ENCODE measurements at regions not wholly inside any gene's neighbourhood (a gene's known extent, or its start where the extent isn't known, plus 50 kb on each side); places are given as distances from the start of the nearest gene placed in this dataset.
"Not testable (repeated sequence)": the region's sequence is repeated elsewhere in the genome, so short reads cannot be mapped to it uniquely, and the experiment has no call there.

GRCh38 chr20:53693262-53693871, 99.7 kb upstream of the ZNF217 start:
- DNase-seq (ENCODE audit: low read depth) = no peak

- DNase-seq (ENCODE audit: low read depth) = no peak
Measured at GRCh38 chr20:53692465-53693067, 98.9 kb upstream of the ZNF217 start.

DNA sequence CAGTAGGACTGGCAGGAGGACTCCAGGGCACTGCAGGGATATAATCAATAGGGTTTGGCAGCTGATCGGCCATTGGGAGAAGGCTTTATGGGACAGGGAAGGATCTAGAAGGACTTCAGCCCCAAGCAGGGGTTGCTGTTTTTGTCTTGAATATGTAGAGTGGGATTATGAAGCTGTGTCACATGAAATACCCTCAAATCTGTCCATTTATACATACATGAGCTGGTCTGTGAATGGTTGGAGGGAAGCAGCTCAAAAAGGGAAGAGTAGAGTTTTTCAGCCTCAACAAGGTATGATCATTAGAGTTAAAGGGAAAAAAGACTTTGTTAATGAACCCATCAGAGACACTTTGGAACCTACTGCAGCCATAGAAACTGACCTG, 98.2 kb upstream of the ZNF217 start:
- DNase-seq (ENCODE audit: low read depth) = no peak

- no peak for DNase-seq (ENCODE audit: low read depth)
Measured at GRCh38 chr20:53691060-53691810, 97.6 kb upstream of the ZNF217 start.

GRCh38 chr20:53688085-53688484, 94.4 kb upstream of the ZNF217 start:
- DNase-seq (ENCODE audit: low read depth) = no peak

DNA sequence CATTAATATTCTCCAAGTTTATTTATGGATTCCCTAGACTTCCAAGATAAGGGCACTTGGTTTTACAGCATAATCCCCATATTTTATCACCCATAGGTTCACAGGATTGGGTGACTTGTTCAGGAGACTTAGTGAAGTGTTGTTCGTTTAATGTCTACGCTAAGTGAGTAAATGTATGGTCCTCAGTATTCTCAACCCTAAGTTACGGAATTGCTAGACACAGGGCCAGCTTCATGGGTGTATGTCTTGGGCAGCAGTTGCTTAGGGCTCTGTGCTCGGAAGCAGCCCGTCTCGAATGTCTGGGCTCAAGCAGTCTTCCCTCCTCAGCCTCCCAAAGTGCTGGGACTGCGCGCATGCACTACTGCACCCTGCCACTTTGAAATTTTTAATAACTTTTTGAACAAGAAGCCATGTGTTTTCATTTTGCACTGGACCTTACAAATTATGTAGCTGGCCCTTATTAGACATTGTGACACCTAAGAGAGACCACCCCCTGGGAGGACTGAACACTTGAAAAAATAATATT, 91.5 kb upstream of the ZNF217 start:
- no peak for DNase-seq (ENCODE audit: low read depth)

- no peak for DNase-seq (ENCODE audit: low read depth)
Measured at GRCh38 chr20:53683506-53683905, 89.9 kb upstream of the ZNF217 start.

DNA sequence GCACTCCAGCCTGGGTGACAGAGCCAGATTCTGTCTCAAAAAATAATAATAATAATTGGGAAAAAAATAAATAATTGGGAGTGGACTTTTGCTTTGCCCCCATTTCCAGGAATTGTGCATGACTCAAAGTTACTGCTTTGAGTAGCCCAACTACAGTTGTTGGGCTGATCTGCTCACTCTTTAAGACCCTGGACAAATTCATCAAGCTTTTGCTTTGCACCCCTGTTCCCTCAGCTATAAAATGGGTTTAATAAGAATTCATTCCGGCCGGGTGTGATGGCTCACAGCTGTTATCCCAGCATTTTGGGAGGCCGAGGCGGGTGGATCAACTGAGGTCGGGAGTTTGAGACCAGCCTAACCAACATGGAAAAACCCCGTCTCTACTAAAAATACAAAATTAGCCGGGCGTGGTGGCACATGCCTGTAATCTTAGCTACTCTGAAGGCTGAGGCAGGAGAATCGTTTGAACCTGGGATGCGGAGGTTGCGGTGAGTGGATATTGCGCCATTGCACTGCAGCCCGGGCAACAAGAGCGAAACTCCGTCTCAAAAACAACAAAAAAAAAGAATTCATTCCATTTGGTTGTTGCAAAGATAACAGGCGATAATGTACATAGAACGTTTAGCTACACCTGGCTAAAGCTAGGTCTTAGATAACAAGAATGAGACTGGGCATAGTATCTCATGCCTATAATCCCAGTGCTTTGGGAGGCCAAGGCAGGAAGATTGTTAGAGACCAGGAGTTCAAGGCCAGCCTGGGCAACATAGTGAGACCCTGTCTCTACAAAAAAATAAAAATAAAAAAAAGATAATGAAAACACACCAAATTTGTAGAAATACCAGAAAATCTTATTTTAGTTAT, 87.9 kb upstream of the ZNF217 start:
- no peak for DNase-seq (ENCODE audit: low read depth)

DNA sequence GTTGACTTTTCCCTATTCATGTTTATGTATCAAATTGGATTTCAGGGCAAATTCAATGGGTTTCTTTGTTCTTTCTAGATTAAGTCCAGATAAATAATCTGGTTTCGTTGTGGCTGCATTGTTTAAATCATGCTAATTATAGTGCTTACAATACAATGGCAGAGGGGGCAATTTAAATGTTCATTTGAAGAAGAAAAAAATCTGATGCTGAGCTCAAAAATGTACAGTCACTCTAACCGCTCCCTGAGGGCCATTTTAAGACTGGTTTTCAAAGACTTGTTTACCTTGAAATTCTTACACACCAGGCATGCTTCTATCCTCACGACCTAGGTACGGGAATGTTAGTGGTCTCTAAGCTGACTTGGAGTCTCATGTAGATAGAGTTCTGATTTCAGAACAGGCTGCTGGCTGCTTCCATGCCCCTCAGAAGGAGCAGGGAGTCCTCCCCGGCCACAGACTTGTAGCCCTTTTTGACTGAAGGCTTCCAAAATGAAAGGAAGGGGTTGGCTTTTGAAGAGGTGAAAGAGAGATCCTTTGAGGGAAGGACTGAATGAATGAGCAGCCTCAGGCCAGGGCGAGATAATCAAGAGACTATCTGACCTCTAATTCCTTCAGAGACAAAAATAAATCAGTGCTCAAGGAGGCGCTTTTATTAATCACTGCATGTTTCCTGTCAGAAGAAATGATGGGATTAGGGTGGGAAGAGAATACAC, 86.1 kb upstream of the ZNF217 start:
- no peak for DNase-seq (ENCODE audit: low read depth)

DNA sequence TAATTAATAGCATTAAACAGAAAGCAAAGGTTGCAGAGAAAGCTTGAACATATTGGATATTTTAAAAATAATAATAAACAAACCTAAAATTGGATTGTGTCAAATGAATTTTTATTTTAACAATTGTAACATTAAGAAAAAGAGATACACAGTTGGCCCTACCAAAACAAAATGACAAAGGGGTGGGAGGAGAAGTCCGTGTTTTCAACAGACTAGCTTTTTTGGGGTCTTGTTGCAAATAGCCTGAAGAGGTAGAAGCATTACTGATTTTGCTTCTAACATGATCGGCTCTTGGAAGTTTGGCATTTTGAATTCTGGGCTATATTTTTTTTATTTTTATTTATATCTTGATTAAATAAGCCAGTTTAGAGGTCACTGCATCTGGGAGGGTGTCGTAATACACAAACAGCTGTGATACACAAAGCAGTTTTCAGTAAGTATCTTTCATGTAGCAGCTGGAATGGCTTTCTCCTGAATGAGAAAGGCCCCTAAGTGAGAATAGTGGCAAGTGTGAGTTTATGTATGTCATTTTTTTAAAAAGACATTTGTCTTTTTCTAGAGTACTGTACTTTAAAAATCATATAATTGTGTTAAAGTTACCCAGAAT, 85.5 kb upstream of the ZNF217 start:
- no peak for DNase-seq (ENCODE audit: low read depth)

DNA sequence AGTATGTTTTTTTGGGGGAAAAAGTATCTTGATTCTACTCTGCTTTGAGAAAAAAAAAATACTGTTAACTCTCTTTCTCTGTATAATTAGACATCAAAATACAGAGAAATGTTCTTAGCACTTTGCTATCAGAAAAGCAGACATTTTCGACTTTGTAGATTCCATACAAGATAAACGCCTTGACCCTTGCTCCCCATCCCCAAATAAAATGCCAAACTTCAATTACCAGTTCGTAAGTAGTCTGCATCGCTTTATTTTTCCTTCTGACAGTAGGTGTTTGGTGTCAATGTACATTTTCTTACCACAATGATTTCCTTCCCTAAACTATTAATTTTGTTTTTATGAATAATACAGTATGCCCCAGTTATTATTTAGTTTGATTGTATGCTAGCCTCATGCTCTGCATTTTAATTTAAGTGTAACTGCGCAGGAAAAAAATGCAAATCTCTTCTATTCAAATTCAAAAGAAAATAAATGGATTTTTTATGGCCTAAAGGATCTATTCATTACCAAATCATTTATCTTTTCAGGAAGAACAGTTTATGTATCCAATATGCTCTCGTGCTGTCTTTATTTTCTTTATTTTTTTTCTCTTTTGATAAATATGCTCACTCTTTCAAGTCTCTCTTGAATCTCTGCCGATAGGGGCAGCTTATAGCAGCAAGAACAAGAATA, 84.8 kb upstream of the ZNF217 start:
- no peak for DNase-seq (ENCODE audit: low read depth)

DNA sequence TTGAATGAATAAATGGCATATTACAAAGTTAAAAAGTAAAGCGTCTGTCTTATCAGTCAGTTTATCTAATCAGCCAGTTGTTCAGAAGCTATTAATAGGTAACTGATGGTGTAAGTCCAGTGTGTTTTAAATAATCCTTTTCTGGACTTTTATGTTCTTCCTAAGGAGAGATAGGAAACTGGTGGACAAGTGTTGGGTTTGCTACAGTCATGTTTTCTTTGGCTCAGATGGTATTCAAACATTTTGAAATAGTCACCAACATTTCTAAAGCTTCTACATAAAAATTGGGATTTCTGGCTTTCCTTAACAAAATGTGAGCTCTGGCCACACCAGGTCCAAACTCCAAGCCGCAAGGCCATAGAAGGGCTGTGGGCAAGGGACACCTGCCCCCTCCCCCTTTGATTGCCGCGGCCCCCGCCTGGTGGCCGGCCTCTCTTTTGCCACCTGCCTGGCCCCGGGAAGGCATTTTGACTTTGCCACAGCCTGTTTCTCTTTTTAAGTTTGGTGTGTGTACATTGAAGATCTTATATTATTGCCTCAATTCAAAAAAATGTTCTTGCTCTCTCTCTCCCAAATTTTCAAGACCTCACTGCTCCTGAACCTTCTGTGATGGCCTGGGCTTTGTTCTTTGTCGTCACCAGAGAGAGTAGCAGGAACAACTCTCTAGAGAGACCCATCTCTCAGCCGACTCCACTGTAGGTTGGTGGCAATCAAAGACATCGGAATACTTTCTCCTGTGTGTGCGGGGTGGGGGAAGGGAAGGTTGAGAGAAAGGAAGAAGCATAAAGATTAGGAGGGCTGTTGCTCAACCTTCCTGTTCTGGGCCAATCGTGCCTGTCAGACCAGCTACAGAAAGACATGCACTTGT, 84.0 kb upstream of the ZNF217 start:
- peak; percentile 39 for DNase-seq (ENCODE audit: low read depth)

- DNase-seq (ENCODE audit: low read depth) = no peak
Measured at GRCh38 chr20:53676987-53677386, 83.3 kb upstream of the ZNF217 start.

GRCh38 chr20:53676519-53676822, 82.8 kb upstream of the ZNF217 start:
- DNase-seq (ENCODE audit: low read depth) = no peak

GRCh38 chr20:53672484-53673129, 79.0 kb upstream of the ZNF217 start:
- DNase-seq (ENCODE audit: low read depth) = no peak

- no peak for DNase-seq (ENCODE audit: low read depth)
Measured at GRCh38 chr20:53671370-53671769, 77.7 kb upstream of the ZNF217 start.

DNA sequence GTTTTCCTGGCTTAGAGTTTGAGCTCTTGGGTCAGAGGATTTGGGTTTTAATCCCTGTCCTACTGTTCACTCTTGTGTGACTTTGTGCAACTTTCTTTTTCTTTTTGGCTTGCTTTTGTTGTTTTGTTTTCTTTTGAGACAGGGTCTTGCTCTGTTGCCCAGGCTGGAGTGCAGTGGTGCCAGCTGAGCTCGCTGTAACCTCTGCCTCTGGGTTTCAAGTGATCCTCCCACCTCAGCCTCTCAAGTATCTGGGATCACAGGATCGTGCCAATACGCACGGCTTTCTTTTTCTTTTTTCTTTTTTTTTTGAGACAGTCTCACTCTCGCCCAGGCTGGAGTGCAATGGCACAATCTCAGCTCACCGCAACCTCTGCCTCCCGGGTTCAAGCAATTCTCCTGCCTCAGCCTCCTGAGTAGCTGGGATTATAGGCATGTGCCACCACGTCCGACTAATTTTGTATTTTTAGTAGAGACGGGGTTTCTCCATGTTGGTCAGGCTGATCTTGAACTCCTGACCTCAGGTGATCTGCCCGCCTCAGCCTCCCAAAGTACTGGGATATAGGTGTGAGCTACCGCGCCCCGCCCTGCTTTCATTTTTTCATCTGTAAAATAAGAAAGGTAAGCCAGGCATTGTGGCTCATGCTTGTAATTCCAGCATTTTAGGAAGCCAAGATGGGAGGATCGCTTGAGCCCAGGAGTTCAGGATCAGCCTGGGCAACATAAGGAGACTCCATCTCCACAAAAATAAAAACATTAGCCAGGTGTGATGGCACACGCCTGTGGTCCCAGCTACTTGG, 76.1 kb upstream of the ZNF217 start:
- DNase-seq (ENCODE audit: low read depth) = not testable (repeated sequence)

DNA sequence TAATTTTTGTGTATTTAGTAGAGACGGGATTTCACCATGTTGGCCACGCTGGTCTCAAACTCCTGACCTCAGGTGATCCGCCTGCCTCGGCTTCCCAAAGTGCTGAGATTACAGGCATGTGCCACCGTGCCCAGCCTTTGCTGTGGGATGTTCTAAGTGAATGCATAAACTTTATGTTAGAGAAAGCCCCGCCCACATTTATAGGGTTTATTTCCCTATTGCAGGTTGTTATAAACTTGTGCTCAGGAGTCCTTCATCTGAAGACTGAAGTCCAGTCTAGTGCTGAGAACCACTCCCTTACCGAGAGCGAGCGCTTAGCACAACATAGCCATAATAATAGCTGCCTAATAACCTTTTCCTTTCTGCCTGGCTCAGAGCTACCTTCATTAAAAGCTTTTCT, 75.4 kb upstream of the ZNF217 start:
- no peak for DNase-seq (ENCODE audit: low read depth)

GRCh38 chr20:53666144-53666543, 72.5 kb upstream of the ZNF217 start:
- DNase-seq (ENCODE audit: low read depth) = no peak

All from CMK (cell line).